ENCODE measurements at regions not wholly inside any gene's neighbourhood (a gene's known extent, or its start where the extent isn't known, plus 50 kb on each side); places are given as distances from the start of the nearest gene placed in this dataset.
"Not testable (repeated sequence)": the region's sequence is repeated elsewhere in the genome, so short reads cannot be mapped to it uniquely, and the experiment has no call there.

GRCh38 chr4:49270435-49270834, 284.4 kb downstream of the CWH43 start:
- not testable (repeated sequence) for DNase-seq (ENCODE audit: low read depth, low spot score); H3K27ac ChIP-seq (ENCODE audit: low read length); H3K4me3 ChIP-seq (ENCODE audit: low read length); H3K27me3 ChIP-seq (ENCODE audit: control insufficient read depth, insufficient read depth, low read length); H3K36me3 ChIP-seq (ENCODE audit: control insufficient read depth, insufficient read depth, low read length); H3K9me3 ChIP-seq (ENCODE audit: control insufficient read depth, insufficient read depth, low read length); H3K4me1 ChIP-seq (ENCODE audit: control insufficient read depth, insufficient read depth, low read length)
- WGBS (ENCODE audit: insufficient coverage, insufficient read length), result no CpG with 5 or more reads among the region's 28 CpGs

- not testable (repeated sequence) for H3K27me3 ChIP-seq (ENCODE audit: control insufficient read depth, insufficient read depth, low read length); DNase-seq (ENCODE audit: low read depth, low spot score); H3K9me3 ChIP-seq (ENCODE audit: control insufficient read depth, insufficient read depth, low read length); H3K36me3 ChIP-seq (ENCODE audit: control insufficient read depth, insufficient read depth, low read length); H3K27ac ChIP-seq (ENCODE audit: low read length); H3K4me3 ChIP-seq (ENCODE audit: low read length); H3K4me1 ChIP-seq (ENCODE audit: control insufficient read depth, insufficient read depth, low read length)
- WGBS (ENCODE audit: insufficient coverage, insufficient read length), result no CpG with 5 or more reads among the region's 21 CpGs
These were observed 284.8 kb downstream of the CWH43 start for GRCh38 chr4:49270912-49271311.

GRCh38 chr4:49285905-49286304, 299.8 kb downstream of the CWH43 start:
- no CpG with 5 or more reads among the region's 9 CpGs for WGBS (ENCODE audit: insufficient coverage, insufficient read length)

GRCh38 chr4:49286926-49287745, 301.1 kb downstream of the CWH43 start:
- not testable (repeated sequence) for H3K27me3 ChIP-seq (ENCODE audit: control insufficient read depth, insufficient read depth, low read length); DNase-seq (ENCODE audit: low read depth, low spot score); H3K4me3 ChIP-seq (ENCODE audit: low read length); H3K36me3 ChIP-seq (ENCODE audit: control insufficient read depth, insufficient read depth, low read length); H3K4me1 ChIP-seq (ENCODE audit: control insufficient read depth, insufficient read depth, low read length); H3K27ac ChIP-seq (ENCODE audit: low read length)
- peaks cover 12% of the 10 kb centered on the region for H3K9me3 ChIP-seq (ENCODE audit: control insufficient read depth, insufficient read depth, low read length)
- no CpG with 5 or more reads among the region's 15 CpGs for WGBS (ENCODE audit: insufficient coverage, insufficient read length)

More at GRCh38 chr4:49285905-49286304, 299.8 kb downstream of the CWH43 start:
- not testable (repeated sequence) for H3K4me1 ChIP-seq (ENCODE audit: control insufficient read depth, insufficient read depth, low read length); H3K27ac ChIP-seq (ENCODE audit: low read length); H3K36me3 ChIP-seq (ENCODE audit: control insufficient read depth, insufficient read depth, low read length); H3K4me3 ChIP-seq (ENCODE audit: low read length); H3K27me3 ChIP-seq (ENCODE audit: control insufficient read depth, insufficient read depth, low read length); DNase-seq (ENCODE audit: low read depth, low spot score)
- peaks cover 12% of the 10 kb centered on the region for H3K9me3 ChIP-seq (ENCODE audit: control insufficient read depth, insufficient read depth, low read length)

GRCh38 chr4:49287893-49288292, 301.8 kb downstream of the CWH43 start:
- not testable (repeated sequence) for H3K27me3 ChIP-seq (ENCODE audit: control insufficient read depth, insufficient read depth, low read length)

GRCh38 chr4:49288796-49289195, 302.7 kb downstream of the CWH43 start:
- not testable (repeated sequence) for H3K4me1 ChIP-seq (ENCODE audit: control insufficient read depth, insufficient read depth, low read length); H3K27ac ChIP-seq (ENCODE audit: low read length); H3K4me3 ChIP-seq (ENCODE audit: low read length); H3K27me3 ChIP-seq (ENCODE audit: control insufficient read depth, insufficient read depth, low read length); H3K36me3 ChIP-seq (ENCODE audit: control insufficient read depth, insufficient read depth, low read length); DNase-seq (ENCODE audit: low read depth, low spot score)
- H3K9me3 ChIP-seq (ENCODE audit: control insufficient read depth, insufficient read depth, low read length), result peaks cover 12% of the 10 kb centered on the region
- no CpG with 5 or more reads among the region's 11 CpGs for WGBS (ENCODE audit: insufficient coverage, insufficient read length)

More at GRCh38 chr4:49287893-49288292, 301.8 kb downstream of the CWH43 start:
- H3K4me3 ChIP-seq (ENCODE audit: low read length); DNase-seq (ENCODE audit: low read depth, low spot score); H3K4me1 ChIP-seq (ENCODE audit: control insufficient read depth, insufficient read depth, low read length); H3K27ac ChIP-seq (ENCODE audit: low read length); H3K36me3 ChIP-seq (ENCODE audit: control insufficient read depth, insufficient read depth, low read length): not testable (repeated sequence)
- no CpG with 5 or more reads among the region's 17 CpGs for WGBS (ENCODE audit: insufficient coverage, insufficient read length)
- peaks cover 12% of the 10 kb centered on the region for H3K9me3 ChIP-seq (ENCODE audit: control insufficient read depth, insufficient read depth, low read length)

GRCh38 chr4:49314815-49315214, 328.7 kb downstream of the CWH43 start:
- not testable (repeated sequence) for H3K27ac ChIP-seq (ENCODE audit: low read length); H3K4me3 ChIP-seq (ENCODE audit: low read length); DNase-seq (ENCODE audit: low read depth, low spot score); H3K36me3 ChIP-seq (ENCODE audit: control insufficient read depth, insufficient read depth, low read length); H3K9me3 ChIP-seq (ENCODE audit: control insufficient read depth, insufficient read depth, low read length); H3K27me3 ChIP-seq (ENCODE audit: control insufficient read depth, insufficient read depth, low read length); H3K4me1 ChIP-seq (ENCODE audit: control insufficient read depth, insufficient read depth, low read length)
- no CpG with 5 or more reads among the region's 18 CpGs for WGBS (ENCODE audit: insufficient coverage, insufficient read length)

- not testable (repeated sequence) for H3K4me1 ChIP-seq (ENCODE audit: control insufficient read depth, insufficient read depth, low read length); H3K9me3 ChIP-seq (ENCODE audit: control insufficient read depth, insufficient read depth, low read length); DNase-seq (ENCODE audit: low read depth, low spot score); H3K27ac ChIP-seq (ENCODE audit: low read length); H3K36me3 ChIP-seq (ENCODE audit: control insufficient read depth, insufficient read depth, low read length); H3K4me3 ChIP-seq (ENCODE audit: low read length); H3K27me3 ChIP-seq (ENCODE audit: control insufficient read depth, insufficient read depth, low read length)
- WGBS (ENCODE audit: insufficient coverage, insufficient read length), result no CpG with 5 or more reads among the region's 24 CpGs
These were observed 334.8 kb downstream of the CWH43 start for GRCh38 chr4:49320725-49321410.

- not testable (repeated sequence) for H3K36me3 ChIP-seq (ENCODE audit: control insufficient read depth, insufficient read depth, low read length); H3K4me1 ChIP-seq (ENCODE audit: control insufficient read depth, insufficient read depth, low read length); H3K27ac ChIP-seq (ENCODE audit: low read length); H3K27me3 ChIP-seq (ENCODE audit: control insufficient read depth, insufficient read depth, low read length); H3K9me3 ChIP-seq (ENCODE audit: control insufficient read depth, insufficient read depth, low read length); H3K4me3 ChIP-seq (ENCODE audit: low read length); DNase-seq (ENCODE audit: low read depth, low spot score)
- no CpG with 5 or more reads among the region's 12 CpGs for WGBS (ENCODE audit: insufficient coverage, insufficient read length)
These were observed 335.6 kb downstream of the CWH43 start for GRCh38 chr4:49321511-49322300.
